Esophagus squamous epithelium (tissue), 5 donors: ENCODE measurements at regions not wholly inside any gene's neighbourhood (a gene's known extent, or its start where the extent isn't known, plus 50 kb on each side); places are given as distances from the start of the nearest gene placed in this dataset.

Experiments
- DNase-seq: peaks from one replicate; lab custom pipeline; 2025; lab: John Stamatoyannopoulos, UW
- H3K27ac ChIP-seq, 4 donors: fragments of 200-600 bp; sonication (generic); one replicate each; pipeline ENCODE4 v1.5.1; 2016 to 2019; ENCODE audit warnings: mild to moderate bottlenecking in 1 of 4
- H3K27me3 ChIP-seq, 4 donors: fragments of 200-600 bp; sonication (generic); 1 replicate in 3 of 4; 2 replicates in 1 of 4; pipeline versions ENCODE4 v1.5.1 to v1.6.0; 2017 to 2021; ENCODE audit warnings: antibody characterized with exemption in 1 of 4
- H3K36me3 ChIP-seq, 3 donors: fragments of 200-600 bp; sonication (generic); one replicate each; pipeline ENCODE4 v1.5.1; 2016 to 2019
- H3K4me1 ChIP-seq, 3 donors: fragments of 200-600 bp; sonication (generic); one replicate each; pipeline ENCODE4 v1.5.1; 2017 to 2019
- H3K4me3 ChIP-seq, 4 donors: fragments of 200-600 bp; sonication (generic); 1 replicate in 3 of 4; 2 replicates in 1 of 4; pipeline ENCODE4 v1.5.1; 2016 to 2019; ENCODE audit warnings: mild to moderate bottlenecking in 2 of 4, moderate library complexity in 1 of 4
- H3K9me3 ChIP-seq, 3 donors: fragments of 200-600 bp; sonication (generic); one replicate each; pipeline ENCODE4 v1.5.1; 2016 to 2019
- POLR2A ChIP-seq, 4 donors: fragments of 450-650 bp; IDR thresholded peaks; one replicate each; pipeline ENCODE4 v1.6.1; 2017; ENCODE audit warnings: antibody characterized with exemption in 4 of 4, mild to moderate bottlenecking in 4 of 4, moderate library complexity in 3 of 4
- WGBS, 2 donors: methylation state at CpG; one replicate each; pipeline ENCODE4 v1.1.5; 2018; 5-methylcytosine and 5-hydroxymethylcytosine counted together
- intact Hi-C: fragments of 100-400 bp; cut with DNase I; formaldehyde crosslinking; loops from one replicate; pipeline ENCODE4 v1.15.0; 2022
- TF ChIP-seq, protein P1 (sequence below), 6 experiments: fragments of 450-650 bp in 4 of 6; fragments of 200-600 bp in 2 of 6; sonication (generic) in 2 of 6; IDR thresholded peaks; one replicate each; pipeline ENCODE4 v1.5.1; 2016 to 2019; ENCODE audit warnings: antibody characterized with exemption in 6 of 6, mild to moderate bottlenecking in 4 of 6, moderate library complexity in 4 of 6
- donor health status: DM: yes; HTN: yes; CAD: no.

DNA sequence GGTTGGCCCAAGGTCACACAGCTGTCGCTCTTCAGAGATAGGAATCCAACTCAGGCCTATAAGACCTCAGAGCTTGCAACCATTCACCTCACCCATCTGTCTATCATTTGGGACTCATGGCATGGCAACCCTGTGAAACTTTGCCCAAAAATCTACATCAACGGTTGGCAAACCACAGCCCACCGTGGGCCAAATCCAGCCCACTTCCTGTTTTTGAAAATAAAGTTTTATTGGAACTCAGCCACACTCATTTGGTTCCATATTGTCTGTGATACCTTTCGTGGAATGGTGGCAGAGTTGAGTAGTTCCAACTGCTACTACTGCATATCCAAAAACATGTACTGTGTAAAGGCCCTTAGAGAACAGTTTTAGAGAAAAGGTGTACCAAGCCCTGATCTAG, 307.8 kb downstream of the MN1 start:
- TF ChIP-seq POLR2A (IDR thresholded peaks at IDR 0.05): no peak
- DNase-seq: no peak
- H3K4me1 ChIP-seq: peaks cover 0 to 6% (median 0%) of the 10 kb centered on the region in 3 donors
- intact Hi-C loops: no loop called here
- H3K27me3 ChIP-seq: no peaks in the 10 kb centered on the region
- no peak overlapping the region for H3K27ac ChIP-seq
- WGBS, 2 donors: 64 to 68% methylated on average over 4 of the region's 4 CpGs
- H3K4me3 ChIP-seq: no peak overlapping the region
- H3K9me3 ChIP-seq: peaks cover 0 to 16% (median 3%) of the 10 kb centered on the region in 3 donors
- no peaks in the 10 kb centered on the region for H3K36me3 ChIP-seq

DNA sequence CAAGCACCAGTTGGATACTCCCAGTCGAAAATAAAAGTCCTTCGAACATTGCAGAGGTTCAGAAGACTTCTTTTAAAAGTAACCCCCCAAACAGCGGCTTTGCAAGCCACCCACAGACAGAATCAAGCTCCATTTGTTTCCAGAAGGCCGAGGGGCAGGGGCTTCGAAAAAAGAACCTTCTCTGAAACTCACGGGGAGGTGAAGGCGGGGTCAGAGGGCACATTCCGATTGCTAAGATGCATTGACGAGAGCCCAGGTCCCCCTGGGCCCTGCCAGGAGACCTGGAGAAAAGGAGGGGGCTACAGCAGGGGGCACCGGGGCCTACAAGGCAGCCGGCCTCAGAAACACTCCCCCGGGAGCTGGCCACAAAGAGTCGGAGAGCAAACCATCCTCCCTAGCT, 306.8 kb downstream of the MN1 start:
- 72 to 86% methylated on average over 11 to 13 of the region's 13 CpGs for WGBS, 2 donors
- no peak for TF ChIP-seq POLR2A (IDR thresholded peaks at IDR 0.05)

DNA sequence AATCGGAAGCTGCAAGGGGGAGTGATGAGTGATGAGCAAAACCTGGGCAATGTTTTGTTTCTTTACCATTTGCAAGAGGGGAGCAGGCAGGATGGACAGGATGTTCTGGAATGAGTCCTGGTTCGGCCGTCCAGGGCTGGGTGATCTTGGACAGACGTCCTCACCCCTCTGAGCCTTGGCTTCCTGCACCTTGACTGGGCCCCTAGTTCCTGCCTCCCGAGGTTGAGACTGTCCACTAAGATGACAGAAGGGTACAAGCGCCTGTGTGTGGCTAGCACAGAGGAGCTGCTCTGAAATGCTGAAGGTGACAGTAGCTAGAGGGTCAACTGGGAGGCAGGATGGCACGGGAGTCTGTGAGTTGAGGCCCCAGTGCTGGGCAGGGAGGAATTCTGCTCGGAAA, 306.2 kb downstream of the MN1 start:
- H3K4me3 ChIP-seq: no peak overlapping the region
- WGBS, 2 donors: 69 to 83% methylated on average over 4 to 6 of the region's 8 CpGs
- H3K27ac ChIP-seq: no peak overlapping the region
- no peaks in the 10 kb centered on the region for H3K36me3 ChIP-seq
- intact Hi-C loops: no loop called here
- no peak for DNase-seq
- TF ChIP-seq POLR2A (IDR thresholded peaks at IDR 0.05): no peak
- peaks cover 0 to 16% (median 3%) of the 10 kb centered on the region in 3 donors for H3K9me3 ChIP-seq
- no peaks in the 10 kb centered on the region for H3K27me3 ChIP-seq
- H3K4me1 ChIP-seq: no peaks in the 10 kb centered on the region

More for the DNA sequence above, 306.8 kb downstream of the MN1 start:
- intact Hi-C loops: no loop called here
- Histone ChIP-seq H3K9me3 (peaks cover 0 to 16% (median 3%) of the 10 kb centered on the region in 3 donors), H3K4me1 (no peaks in the 10 kb centered on the region), H3K27me3 (no peaks in the 10 kb centered on the region), H3K36me3 (no peaks in the 10 kb centered on the region), H3K4me3 (no peak overlapping the region), H3K27ac (no peak overlapping the region)
- DNase-seq: no peak

DNA sequence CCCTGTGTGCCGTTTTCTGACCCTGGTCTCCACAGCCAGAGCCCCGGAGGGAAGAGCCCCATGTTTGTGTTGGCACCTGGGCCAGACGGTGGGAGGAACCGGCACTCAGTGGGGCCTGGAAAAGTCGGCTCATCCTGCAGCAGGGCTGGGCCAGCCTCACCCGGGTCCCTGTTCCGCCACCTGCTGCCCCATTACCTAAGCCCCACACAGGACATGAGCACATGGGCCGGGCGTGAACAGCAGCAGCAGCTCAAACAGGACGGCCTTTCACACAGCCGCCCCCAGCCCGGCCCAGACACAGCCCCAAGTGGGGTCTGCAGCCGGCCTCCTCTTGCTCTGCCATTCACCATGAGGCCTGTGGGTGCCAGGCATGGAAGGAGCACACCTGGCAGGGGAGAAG, 302.4 kb downstream of the MN1 start:
- intact Hi-C loops: no loop called here
- TF ChIP-seq, protein P1, sequence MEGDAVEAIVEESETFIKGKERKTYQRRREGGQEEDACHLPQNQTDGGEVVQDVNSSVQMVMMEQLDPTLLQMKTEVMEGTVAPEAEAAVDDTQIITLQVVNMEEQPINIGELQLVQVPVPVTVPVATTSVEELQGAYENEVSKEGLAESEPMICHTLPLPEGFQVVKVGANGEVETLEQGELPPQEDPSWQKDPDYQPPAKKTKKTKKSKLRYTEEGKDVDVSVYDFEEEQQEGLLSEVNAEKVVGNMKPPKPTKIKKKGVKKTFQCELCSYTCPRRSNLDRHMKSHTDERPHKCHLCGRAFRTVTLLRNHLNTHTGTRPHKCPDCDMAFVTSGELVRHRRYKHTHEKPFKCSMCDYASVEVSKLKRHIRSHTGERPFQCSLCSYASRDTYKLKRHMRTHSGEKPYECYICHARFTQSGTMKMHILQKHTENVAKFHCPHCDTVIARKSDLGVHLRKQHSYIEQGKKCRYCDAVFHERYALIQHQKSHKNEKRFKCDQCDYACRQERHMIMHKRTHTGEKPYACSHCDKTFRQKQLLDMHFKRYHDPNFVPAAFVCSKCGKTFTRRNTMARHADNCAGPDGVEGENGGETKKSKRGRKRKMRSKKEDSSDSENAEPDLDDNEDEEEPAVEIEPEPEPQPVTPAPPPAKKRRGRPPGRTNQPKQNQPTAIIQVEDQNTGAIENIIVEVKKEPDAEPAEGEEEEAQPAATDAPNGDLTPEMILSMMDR (IDR thresholded peaks at IDR 0.05): no peak
- no peak for TF ChIP-seq POLR2A (IDR thresholded peaks at IDR 0.05)
- Histone ChIP-seq H3K27ac (no peak overlapping the region), H3K4me3 (no peak overlapping the region), H3K9me3 (no peaks in the 10 kb centered on the region), H3K36me3 (no peaks in the 10 kb centered on the region), H3K27me3 (no peaks in the 10 kb centered on the region), H3K4me1 (no peaks in the 10 kb centered on the region)
- 67 to 85% methylated on average over 1 to 7 of the region's 13 CpGs for WGBS, 2 donors
- no peak for DNase-seq

DNA sequence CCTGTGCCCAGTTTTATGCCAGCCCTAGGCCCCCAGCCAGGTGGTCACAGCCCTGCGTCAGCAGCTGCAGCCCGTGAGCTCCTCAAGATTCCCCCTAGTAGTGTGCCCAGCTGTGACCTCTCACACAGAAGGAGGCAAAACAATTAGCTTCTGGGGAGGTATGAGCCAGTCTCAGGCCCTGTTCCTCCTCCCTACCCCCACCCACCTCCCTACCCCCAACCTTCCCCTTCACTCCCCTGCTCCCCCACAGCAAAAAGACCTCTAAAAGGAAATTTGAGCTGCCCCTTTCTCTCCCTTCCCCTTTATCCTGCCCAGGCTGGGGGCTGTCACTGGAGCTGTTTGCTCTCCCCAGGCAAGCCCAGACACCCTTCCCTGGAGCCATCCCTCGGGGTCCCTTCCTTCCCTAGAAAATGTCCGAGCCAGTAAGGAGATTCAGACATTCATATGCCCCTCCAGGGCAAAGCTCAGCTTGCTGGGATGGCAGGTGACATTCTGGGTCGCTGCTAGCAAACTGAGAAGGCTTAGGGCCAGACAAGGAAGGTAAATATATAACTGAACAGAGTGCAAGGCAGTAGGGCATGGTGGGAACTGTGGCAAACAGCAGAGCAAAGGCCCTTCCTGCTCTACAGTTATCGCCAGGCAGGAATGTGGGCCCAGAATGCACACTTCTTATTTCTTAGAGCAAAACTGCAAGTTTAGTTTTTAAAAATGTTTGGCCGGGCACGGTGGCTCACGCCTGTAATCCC, 300.2 kb downstream of the MN1 start:
- DNase-seq: no peak
- no peak overlapping the region for H3K4me3 ChIP-seq
- peaks cover 0 to 2% (median 0%) of the 10 kb centered on the region in 3 donors for H3K4me1 ChIP-seq
- no peaks in the 10 kb centered on the region for H3K9me3 ChIP-seq
- H3K27me3 ChIP-seq: no peaks in the 10 kb centered on the region
- TF ChIP-seq, protein P1 (IDR thresholded peaks at IDR 0.05): no peak
- TF ChIP-seq POLR2A (IDR thresholded peaks at IDR 0.05): no peak
- H3K27ac ChIP-seq: no peak overlapping the region
- intact Hi-C loops: no loop called here
- 71 to 80% methylated on average over 7 to 9 of the region's 9 CpGs for WGBS, 2 donors
- H3K36me3 ChIP-seq: no peaks in the 10 kb centered on the region

DNA sequence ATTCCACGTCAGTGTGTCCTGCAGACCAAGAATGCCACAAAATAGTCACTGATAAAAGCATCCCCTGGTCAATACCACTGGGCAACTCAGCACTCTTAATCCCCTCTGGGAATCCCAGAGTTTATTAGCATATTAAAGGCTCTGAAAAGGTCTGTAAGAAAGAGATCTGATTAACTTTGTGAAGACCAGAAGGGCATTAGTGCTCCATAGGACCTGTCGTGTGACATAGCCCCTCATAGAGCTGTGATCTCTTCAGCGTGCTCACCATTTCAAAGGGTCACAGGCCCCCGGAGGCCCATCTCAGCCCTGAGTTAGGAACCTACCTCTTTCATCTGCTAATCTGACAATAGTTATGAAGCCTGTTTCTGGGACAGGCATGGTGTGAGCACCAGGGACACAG, 299.2 kb downstream of the MN1 start:
- Histone ChIP-seq H3K27ac (no peak overlapping the region), H3K36me3 (no peaks in the 10 kb centered on the region), H3K4me3 (no peak overlapping the region), H3K27me3 (no peaks in the 10 kb centered on the region), H3K9me3 (no peaks in the 10 kb centered on the region), H3K4me1 (peaks cover 0 to 12% (median 0%) of the 10 kb centered on the region in 3 donors)
- TF ChIP-seq POLR2A (IDR thresholded peaks at IDR 0.05): no peak
- TF ChIP-seq, protein P1 (IDR thresholded peaks at IDR 0.05): no peak
- intact Hi-C loops: no loop called here
- no peak for DNase-seq
- WGBS, 2 donors: 66 to 91% methylated on average over 2 to 4 of the region's 4 CpGs
